CD14-positive monocyte (primary cell): ENCODE measurements at regions not wholly inside any gene's neighbourhood (a gene's known extent, or its start where the extent isn't known, plus 50 kb on each side); places are given as distances from the start of the nearest gene placed in this dataset.

Experiments
- DNase-seq, 3 donors: peaks; one replicate each; pipeline ENCODE4 v3.0.0-alpha.2; 2011 to 2022
- H2AFZ ChIP-seq: 2 replicates; pipeline ENCODE4 v1.6.0; 2012; ENCODE audit warnings: mild to moderate bottlenecking, low read depth, low read length, inconsistent platforms; ENCODE audit not compliant: insufficient read depth, poor library complexity, severe bottlenecking
- H3K27ac ChIP-seq, 2 donors: 1 replicate in 1 of 2; 2 replicates in 1 of 2; pipeline ENCODE4 v1.5.1; 2012 to 2013; ENCODE audit warnings: low read length in 2 of 2, control low read depth in 1 of 2, inconsistent platforms in 1 of 2, low read depth in 1 of 2, mild to moderate bottlenecking in 1 of 2
- H3K27me3 ChIP-seq, 2 donors: one replicate each; pipeline versions ENCODE4 v1.6.0 to v1.6.1; 2011 to 2013; ENCODE audit warnings: low read length in 2 of 2; ENCODE audit not compliant: control insufficient read depth in 2 of 2, insufficient read depth in 2 of 2
- H3K36me3 ChIP-seq, 2 donors: replicated peaks in 1 of 2; 1 replicate in 1 of 2; 2 replicates in 1 of 2; pipeline versions ENCODE4 v1.5.1 to v1.6.1; 2012 to 2013; ENCODE audit warnings: low read length in 2 of 2, control low read depth in 1 of 2, inconsistent platforms in 1 of 2, mild to moderate bottlenecking in 1 of 2; ENCODE audit not compliant: insufficient read depth in 2 of 2, control insufficient read depth in 1 of 2
- H3K4me1 ChIP-seq, 2 donors: 1 replicate in 1 of 2; 2 replicates in 1 of 2; pipeline versions ENCODE4 v1.5.1 to v1.6.1; 2012 to 2013; ENCODE audit warnings: low read length in 2 of 2, control low read depth in 1 of 2, inconsistent platforms in 1 of 2, mild to moderate bottlenecking in 1 of 2, moderate library complexity in 1 of 2; ENCODE audit not compliant: insufficient read depth in 2 of 2, control insufficient read depth in 1 of 2
- H3K4me2 ChIP-seq: replicated peaks from 2 replicates; pipeline ENCODE3; 2012; ENCODE audit warnings: low read length, moderate library complexity, mild to moderate bottlenecking; ENCODE audit not compliant: poor library complexity, severe bottlenecking; ENCODE audit errors: extremely low read depth
- H3K4me3 ChIP-seq, 3 experiments: fragments of 200-600 bp in 1 of 3; sonication (generic) in 1 of 3; replicated peaks in 1 of 3; 1 replicate in 2 of 3; 2 replicates in 1 of 3; pipeline ENCODE4 v1.5.1; 2011 to 2013; ENCODE audit warnings: low read length in 3 of 3, mild to moderate bottlenecking in 3 of 3, control low read depth in 2 of 3, low read depth in 2 of 3, inconsistent platforms in 1 of 3, moderate library complexity in 1 of 3
- H3K79me2 ChIP-seq: 2 replicates; pipeline ENCODE4 v1.6.0; 2012; ENCODE audit warnings: mild to moderate bottlenecking, control low read depth, inconsistent platforms, low read length, moderate library complexity; ENCODE audit not compliant: insufficient read depth
- H3K9ac ChIP-seq: 2 replicates; pipeline ENCODE4 v1.6.0; 2017; ENCODE audit warnings: low read length, mild to moderate bottlenecking; ENCODE audit not compliant: insufficient read depth, poor library complexity, severe bottlenecking
- H3K9me3 ChIP-seq, 2 donors: replicated peaks in 1 of 2; 1 replicate in 1 of 2; 2 replicates in 1 of 2; pipeline versions ENCODE4 v1.5.1 to v1.6.1; 2012 to 2013; ENCODE audit warnings: low read length in 2 of 2, control low read depth in 1 of 2; ENCODE audit not compliant: control insufficient read depth in 1 of 2, insufficient read depth in 1 of 2
- H4K20me1 ChIP-seq: 2 replicates; pipeline ENCODE4 v1.6.0; 2012; ENCODE audit warnings: mild to moderate bottlenecking, low read length, control low read depth, moderate library complexity; ENCODE audit not compliant: insufficient read depth
- H3K27ac Mint-ChIP-seq, 7 donors: one replicate each; pipeline ENCODE4 v1.8.0; 2020; ENCODE audit warnings: mild to moderate bottlenecking in 7 of 7, mixed read lengths in 7 of 7, moderate library complexity in 6 of 7, inconsistent platforms in 2 of 7
- H3K27me3 Mint-ChIP-seq, 3 donors: one replicate each; pipeline ENCODE4 v1.8.0; 2021 to 2022; ENCODE audit warnings: low read depth in 3 of 3, mild to moderate bottlenecking in 3 of 3, mixed read lengths in 3 of 3, moderate library complexity in 3 of 3, inconsistent platforms in 1 of 3
- H3K36me3 Mint-ChIP-seq, 2 donors: one replicate each; pipeline ENCODE4 v1.8.0; 2020; ENCODE audit warnings: mixed read lengths in 2 of 2, inconsistent platforms in 1 of 2, mild to moderate bottlenecking in 1 of 2
- H3K4me1 Mint-ChIP-seq: one replicate; pipeline ENCODE4 v1.8.0; 2020; ENCODE audit warnings: mild to moderate bottlenecking, mixed read lengths
- H3K4me3 Mint-ChIP-seq, 2 donors: one replicate each; pipeline ENCODE4 v1.8.0; 2020; ENCODE audit warnings: mild to moderate bottlenecking in 2 of 2, mixed read lengths in 2 of 2, moderate library complexity in 1 of 2
- H3K9me3 Mint-ChIP-seq, 7 donors: one replicate each; pipeline ENCODE4 v1.8.0; 2020 to 2022; ENCODE audit warnings: mixed read lengths in 7 of 7, mild to moderate bottlenecking in 6 of 7, moderate library complexity in 6 of 7, inconsistent platforms in 2 of 7
- whole genome bisulfite sequencing: methylation state at CpG from one replicate; pipeline ENCODE4 v1.1.5; 2013; ENCODE audit warnings: missing lambda C conversion rate; ENCODE audit not compliant: insufficient coverage; 5-methylcytosine and 5-hydroxymethylcytosine counted together
- intact Hi-C, 2 donors: fragments of 100-400 bp; cut with micrococcal nuclease; formaldehyde crosslinking; loops; one replicate each; pipeline versions ENCODE4 v1.15.0 to v1.15.1; 2023
- TF ChIP-seq, protein P1 (sequence below): fragments of 200-600 bp; IDR thresholded peaks from one replicate; pipeline ENCODE4 v1.8.0; 2022; ENCODE audit warnings: antibody characterized with exemption, mild to moderate bottlenecking

DNA sequence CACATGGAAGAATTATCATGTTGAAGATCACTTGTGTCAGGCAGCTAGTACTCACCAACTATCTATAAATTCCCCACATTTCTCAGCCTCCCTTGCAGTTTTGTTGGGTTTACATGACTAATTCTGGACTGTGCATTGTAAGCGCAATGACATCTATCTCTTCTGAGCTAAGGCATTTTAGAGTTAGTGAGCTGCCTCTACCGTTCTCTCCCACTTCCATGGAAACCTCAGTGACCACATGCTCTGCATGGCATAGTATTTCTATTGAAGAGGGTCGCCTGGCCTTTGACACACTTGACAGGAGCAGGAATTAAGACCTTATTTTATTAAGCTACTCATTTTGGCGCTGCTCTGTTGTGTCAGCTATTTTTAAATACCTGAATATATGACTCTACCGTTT, 67.5 kb upstream of the NPY2R start:
- no peak for DNase-seq
- H3K9me3 ChIP-seq, result no peaks in the 10 kb centered on the region
- H3K27me3 ChIP-seq, result no peaks in the 10 kb centered on the region
- H4K20me1 ChIP-seq, result no peaks in the 10 kb centered on the region
- intact Hi-C loops, result no loop called here
- H3K9ac ChIP-seq, result no peak overlapping the region
- no peak overlapping the region for H3K4me2 ChIP-seq
- H3K9me3 Mint-ChIP-seq, result peaks cover 0 to 2% (median 0%) of the 10 kb centered on the region in 7 donors
- no peaks in the 10 kb centered on the region for H3K27me3 Mint-ChIP-seq
- H3K4me3 ChIP-seq, result no peak overlapping the region
- H3K27ac Mint-ChIP-seq, result no peak overlapping the region
- H3K4me3 Mint-ChIP-seq, result no peak overlapping the region
- WGBS, result 60% methylated on average over 1 of the region's 5 CpGs
- no peaks in the 10 kb centered on the region for H3K4me1 Mint-ChIP-seq
- H3K36me3 Mint-ChIP-seq, result no peaks in the 10 kb centered on the region
- no peak overlapping the region for H3K27ac ChIP-seq
- H3K36me3 ChIP-seq, result no peaks in the 10 kb centered on the region
- no peaks in the 10 kb centered on the region for H3K4me1 ChIP-seq
- TF ChIP-seq, protein P1, sequence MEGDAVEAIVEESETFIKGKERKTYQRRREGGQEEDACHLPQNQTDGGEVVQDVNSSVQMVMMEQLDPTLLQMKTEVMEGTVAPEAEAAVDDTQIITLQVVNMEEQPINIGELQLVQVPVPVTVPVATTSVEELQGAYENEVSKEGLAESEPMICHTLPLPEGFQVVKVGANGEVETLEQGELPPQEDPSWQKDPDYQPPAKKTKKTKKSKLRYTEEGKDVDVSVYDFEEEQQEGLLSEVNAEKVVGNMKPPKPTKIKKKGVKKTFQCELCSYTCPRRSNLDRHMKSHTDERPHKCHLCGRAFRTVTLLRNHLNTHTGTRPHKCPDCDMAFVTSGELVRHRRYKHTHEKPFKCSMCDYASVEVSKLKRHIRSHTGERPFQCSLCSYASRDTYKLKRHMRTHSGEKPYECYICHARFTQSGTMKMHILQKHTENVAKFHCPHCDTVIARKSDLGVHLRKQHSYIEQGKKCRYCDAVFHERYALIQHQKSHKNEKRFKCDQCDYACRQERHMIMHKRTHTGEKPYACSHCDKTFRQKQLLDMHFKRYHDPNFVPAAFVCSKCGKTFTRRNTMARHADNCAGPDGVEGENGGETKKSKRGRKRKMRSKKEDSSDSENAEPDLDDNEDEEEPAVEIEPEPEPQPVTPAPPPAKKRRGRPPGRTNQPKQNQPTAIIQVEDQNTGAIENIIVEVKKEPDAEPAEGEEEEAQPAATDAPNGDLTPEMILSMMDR, result no peak
- H2AFZ ChIP-seq, result no peak overlapping the region
- no peaks in the 10 kb centered on the region for H3K79me2 ChIP-seq

DNA sequence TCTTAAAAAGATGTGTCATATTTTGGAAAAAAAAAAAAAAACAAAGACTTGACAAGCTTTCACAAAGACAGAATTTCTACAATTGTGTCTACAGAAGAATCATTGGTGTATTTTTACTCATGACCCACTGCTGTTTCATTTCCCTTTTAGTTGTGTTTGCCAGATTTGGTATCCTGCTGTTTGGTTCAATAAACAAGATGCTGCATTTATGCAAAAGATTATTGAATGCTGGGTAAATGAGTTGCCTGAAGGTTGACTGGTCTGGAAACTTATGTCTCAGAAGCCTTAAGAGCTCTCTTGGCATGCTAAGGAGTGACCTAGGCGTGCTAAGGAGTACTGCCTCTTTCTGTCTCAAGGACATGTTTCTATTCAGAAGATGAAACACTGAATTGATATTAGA, 64.9 kb upstream of the NPY2R start:
- Histone ChIP-seq H3K27me3 (no peaks in the 10 kb centered on the region), H3K4me1 (no peaks in the 10 kb centered on the region), H3K9me3 (no peaks in the 10 kb centered on the region), H3K36me3 (no peaks in the 10 kb centered on the region), H3K4me3 (no peak overlapping the region), H2AFZ (no peak overlapping the region), H3K27ac (no peak overlapping the region), H3K79me2 (no peaks in the 10 kb centered on the region), H3K4me2 (no peak overlapping the region), H3K9ac (no peak overlapping the region), H4K20me1 (no peaks in the 10 kb centered on the region)
- Mint-ChIP-seq H3K4me1 (no peaks in the 10 kb centered on the region), H3K36me3 (no peaks in the 10 kb centered on the region), H3K4me3 (no peak overlapping the region), H3K27me3 (no peaks in the 10 kb centered on the region), H3K9me3 (peaks cover 0 to 2% (median 0%) of the 10 kb centered on the region in 7 donors), H3K27ac (no peak overlapping the region)
- intact Hi-C loops, result no loop called here
- WGBS, result no CpG with 5 or more reads among the region's 1 CpG
- no peak for DNase-seq
- TF ChIP-seq, protein P1, result no peak
